ENCODE measurements at regions not wholly inside any gene's neighbourhood (a gene's known extent, or its start where the extent isn't known, plus 50 kb on each side); places are given as distances from the start of the nearest gene placed in this dataset.

- no peak for TF ChIP-seq USF2 (IDR thresholded peaks at IDR 0.05; ENCODE audit: borderline replicate concordance, low read depth, low read length)
Observed at GRCh38 chr15:39191871-39192291, 389.0 kb upstream of the THBS1 start (continued).

GRCh38 chr15:39192351-39192750 is 388.5 kb upstream of the THBS1 start:
- H4K20me1 ChIP-seq (ENCODE audit: insufficient read depth): no peaks in the 10 kb centered on the region
- H3K27me3 ChIP-seq (ENCODE audit: insufficient read depth): no peaks in the 10 kb centered on the region
- H3K4me1 ChIP-seq (ENCODE audit: control insufficient read depth in 1 of 2, insufficient read depth in 2 of 2, low read depth in 1 of 2, low read length in 1 of 2): peaks cover 2 to 49% of the 10 kb centered on the region in 2 experiments
- no peaks in the 10 kb centered on the region for H3K9me2 ChIP-seq
- DNase-seq: no peak
- no peaks in the 10 kb centered on the region for H3K36me3 ChIP-seq (replicated peaks in 1 of 2; ENCODE audit: control insufficient read depth in 1 of 2, insufficient read depth in 2 of 2, low read length in 1 of 2)
- no peaks in the 10 kb centered on the region for H3K79me2 ChIP-seq (ENCODE audit: insufficient read depth)
- peak overlapping the region; percentile 43; the same call in 1 of the 2 replicates for H3K4me2 ChIP-seq
- no peak overlapping the region for H2AFZ ChIP-seq (ENCODE audit: low read depth)
- no peak overlapping the region for H3K4me3 ChIP-seq (ENCODE audit: low read depth in 2 of 2, low read length in 1 of 2)
- ChIA-PET POLR2A (no interaction called here), CTCF (interaction anchor here (0.6 kb wide), 1 partner anchor 420 kb away, joined by 3 read pairs; no protein-coding TSS in a partner anchor)
- H3K9ac ChIP-seq: peak overlapping the region; percentile 43; the same call in 1 of the 2 replicates
- 73% methylated on average over 3 of the region's 3 CpGs for WGBS (ENCODE audit: low lambda C conversion rate)
- H3K27ac ChIP-seq (ENCODE audit: low read depth in 2 of 2, low read length in 1 of 2): peak overlapping the region; percentile 62 to 88; a peak in 3 of 4 replicates
- TF ChIP-seq USF1 (IDR thresholded peaks at IDR 0.05; ENCODE audit: borderline replicate concordance, low read depth) (no peak), NFIC (IDR thresholded peaks at IDR 0.05; ENCODE audit: borderline replicate concordance) (0 out of 2 replicates have a peak, but pooled peaks have one; percentile 1)
- H3K9me3 ChIP-seq: no peaks in the 10 kb centered on the region
- peaks cover 55% of the 10 kb centered on the region for H3F3A ChIP-seq (replicated peaks; ENCODE audit: insufficient read depth)

- Histone ChIP-seq H4K20me1 (ENCODE audit: insufficient read depth) (no peaks in the 10 kb centered on the region), H2AFZ (ENCODE audit: low read depth) (no peak overlapping the region), H3F3A (replicated peaks; ENCODE audit: insufficient read depth) (peaks cover 57% of the 10 kb centered on the region), H3K36me3 (replicated peaks in 1 of 2; ENCODE audit: control insufficient read depth in 1 of 2, insufficient read depth in 2 of 2, low read length in 1 of 2) (no peaks in the 10 kb centered on the region), H3K4me2 (peak overlapping the region; percentile 5; the same call in 1 of the 2 replicates), H3K9ac (peak overlapping the region; percentile 57; the same call in 1 of the 2 replicates), H3K27ac (ENCODE audit: low read depth in 2 of 2, low read length in 1 of 2) (peak overlapping the region in 1 of 2 experiments; percentile 88; a peak in 3 of 4 replicates), H3K4me1 (ENCODE audit: control insufficient read depth in 1 of 2, insufficient read depth in 2 of 2, low read depth in 1 of 2, low read length in 1 of 2) (peaks cover 2 to 49% of the 10 kb centered on the region in 2 experiments), H3K79me2 (ENCODE audit: insufficient read depth) (no peaks in the 10 kb centered on the region), H3K9me3 (no peaks in the 10 kb centered on the region), H3K4me3 (ENCODE audit: low read depth in 2 of 2, low read length in 1 of 2) (no peak overlapping the region), H3K27me3 (ENCODE audit: insufficient read depth) (no peaks in the 10 kb centered on the region), H3K9me2 (no peaks in the 10 kb centered on the region)
- DNase-seq: no peak
- WGBS (ENCODE audit: low lambda C conversion rate): 95% methylated on average over 3 of the region's 3 CpGs
- ChIA-PET POLR2A (no interaction called here), CTCF (interaction anchor here (0.7 kb wide), 1 partner anchor 21 kb away, joined by 3 read pairs; no protein-coding TSS in a partner anchor)
- no peak for TF ChIP-seq MXI1 (IDR thresholded peaks at IDR 0.05; ENCODE audit: low read depth, low read length)
- no peak for TF ChIP-seq TEAD4 (IDR thresholded peaks at IDR 0.05; ENCODE audit: borderline replicate concordance, insufficient read depth)
- no peak for TF ChIP-seq YY1 (IDR thresholded peaks at IDR 0.05; ENCODE audit: low read depth)
- no peak for TF ChIP-seq SIN3A (IDR thresholded peaks at IDR 0.05; ENCODE audit: borderline replicate concordance, low read depth, low read length)
- no peak for TF ChIP-seq IRF3 (IDR thresholded peaks at IDR 0.05; ENCODE audit: low read depth, low read length)
- TF ChIP-seq TCF12 (IDR thresholded peaks at IDR 0.05): no peak
- no peak for TF ChIP-seq PBX3 (IDR thresholded peaks at IDR 0.05)
- no peak for TF ChIP-seq USF1 (IDR thresholded peaks at IDR 0.05; ENCODE audit: borderline replicate concordance, low read depth)
- no peak for TF ChIP-seq GABPA (IDR thresholded peaks at IDR 0.05; ENCODE audit: low read depth)
- TF ChIP-seq RCOR1 (IDR thresholded peaks at IDR 0.05; ENCODE audit: low read length): no peak
- TF ChIP-seq MAX (IDR thresholded peaks at IDR 0.05; ENCODE audit: low read depth): no peak
- TF ChIP-seq CTCF (IDR thresholded peaks at IDR 0.05): no peak
- TF ChIP-seq POLR2AphosphoS5 (IDR thresholded peaks at IDR 0.05; ENCODE audit: low read depth, low read length): no peak
- TF ChIP-seq EP300 (IDR thresholded peaks at IDR 0.05; ENCODE audit: borderline replicate concordance in 1 of 2, low read depth in 1 of 2, low read length in 1 of 2): no peak
- TF ChIP-seq RXRA (IDR thresholded peaks at IDR 0.05; ENCODE audit: borderline replicate concordance, low read depth): no peak
Observed at GRCh38 chr15:39192979-39193560, 387.8 kb upstream of the THBS1 start.

Measured in SK-N-SH (cell line).